ENCODE measurements at regions not wholly inside any gene's neighbourhood (a gene's known extent, or its start where the extent isn't known, plus 50 kb on each side); places are given as distances from the start of the nearest gene placed in this dataset.

- TF ChIP-seq CTCF (IDR thresholded peaks at IDR 0.05; ENCODE audit: borderline replicate concordance, extremely low read depth, insufficient read depth), result no peak
- Histone ChIP-seq H3K4me3 (ENCODE audit: low read length in 3 of 3) (no peak overlapping the region), H3K36me3 (ENCODE audit: control insufficient read depth in 2 of 3, insufficient read depth in 3 of 3, low read length in 3 of 3) (no peaks in the 10 kb centered on the region), H3K9ac (ENCODE audit: low read length in 3 of 3) (no peak overlapping the region), H3K4me1 (ENCODE audit: control insufficient read depth in 2 of 3, insufficient read depth in 2 of 3, low read depth in 1 of 3, low read length in 3 of 3) (no peaks in the 10 kb centered on the region), H3K27me3 (ENCODE audit: control insufficient read depth, insufficient read depth, low read length) (no peaks in the 10 kb centered on the region), H3K9me3 (ENCODE audit: control insufficient read depth in 2 of 3, insufficient read depth in 1 of 3, low read length in 3 of 3) (no peaks in the 10 kb centered on the region), H3K27ac (ENCODE audit: low read depth in 2 of 2, low read length in 2 of 2) (no peak overlapping the region)
- DNase-seq (no peak), FAIRE-seq (no peak)
- intact Hi-C loops (cut with DNase I), result no loop called here
Observed at GRCh38 chr10:29897999-29898716, 161.2 kb downstream of the JCAD start.

GRCh38 chr10:29897430-29897829 is 162.0 kb downstream of the JCAD start:
- Histone ChIP-seq H3K27ac (ENCODE audit: low read depth in 2 of 2, low read length in 2 of 2) (no peak overlapping the region), H3K4me1 (ENCODE audit: control insufficient read depth in 2 of 3, insufficient read depth in 2 of 3, low read depth in 1 of 3, low read length in 3 of 3) (no peaks in the 10 kb centered on the region), H3K9ac (ENCODE audit: low read length in 3 of 3) (no peak overlapping the region), H3K4me3 (ENCODE audit: low read length in 3 of 3) (no peak overlapping the region), H3K27me3 (ENCODE audit: control insufficient read depth, insufficient read depth, low read length) (no peaks in the 10 kb centered on the region), H3K9me3 (ENCODE audit: control insufficient read depth in 2 of 3, insufficient read depth in 1 of 3, low read length in 3 of 3) (no peaks in the 10 kb centered on the region), H3K36me3 (ENCODE audit: control insufficient read depth in 2 of 3, insufficient read depth in 3 of 3, low read length in 3 of 3) (no peaks in the 10 kb centered on the region)
- TF ChIP-seq CTCF (IDR thresholded peaks at IDR 0.05; ENCODE audit: borderline replicate concordance, extremely low read depth, insufficient read depth), result no peak
- no peak for FAIRE-seq
- DNase-seq, result no peak
- intact Hi-C loops (cut with DNase I), result no loop called here

GRCh38 chr10:29896053-29896452 is 163.3 kb downstream of the JCAD start:
- no peak for FAIRE-seq
- DNase-seq, result no peak
- H3K4me1 ChIP-seq (ENCODE audit: control insufficient read depth in 2 of 3, insufficient read depth in 2 of 3, low read depth in 1 of 3, low read length in 3 of 3), result no peaks in the 10 kb centered on the region
- H3K36me3 ChIP-seq (ENCODE audit: control insufficient read depth in 2 of 3, insufficient read depth in 3 of 3, low read length in 3 of 3), result no peaks in the 10 kb centered on the region
- intact Hi-C loops (cut with DNase I), result no loop called here
- H3K9me3 ChIP-seq (ENCODE audit: control insufficient read depth in 2 of 3, insufficient read depth in 1 of 3, low read length in 3 of 3), result no peaks in the 10 kb centered on the region
- TF ChIP-seq CTCF (IDR thresholded peaks at IDR 0.05; ENCODE audit: borderline replicate concordance, extremely low read depth, insufficient read depth), result no peak
- H3K4me3 ChIP-seq (ENCODE audit: low read length in 3 of 3), result no peak overlapping the region
- no peak overlapping the region for H3K9ac ChIP-seq (ENCODE audit: low read length in 3 of 3)
- peak overlapping the region; percentile 44 to 72 for H3K27ac ChIP-seq (ENCODE audit: low read depth in 2 of 2, low read length in 2 of 2)
- H3K27me3 ChIP-seq (ENCODE audit: control insufficient read depth, insufficient read depth, low read length), result no peaks in the 10 kb centered on the region

GRCh38 chr10:29895456-29895855 is 163.9 kb downstream of the JCAD start:
- Histone ChIP-seq H3K4me3 (ENCODE audit: low read length in 3 of 3) (no peak overlapping the region), H3K4me1 (ENCODE audit: control insufficient read depth in 2 of 3, insufficient read depth in 2 of 3, low read depth in 1 of 3, low read length in 3 of 3) (no peaks in the 10 kb centered on the region), H3K27ac (ENCODE audit: low read depth in 2 of 2, low read length in 2 of 2) (peak overlapping the region; percentile 36 to 80), H3K9ac (ENCODE audit: low read length in 3 of 3) (no peak overlapping the region), H3K27me3 (ENCODE audit: control insufficient read depth, insufficient read depth, low read length) (no peaks in the 10 kb centered on the region), H3K9me3 (ENCODE audit: control insufficient read depth in 2 of 3, insufficient read depth in 1 of 3, low read length in 3 of 3) (no peaks in the 10 kb centered on the region), H3K36me3 (ENCODE audit: control insufficient read depth in 2 of 3, insufficient read depth in 3 of 3, low read length in 3 of 3) (no peaks in the 10 kb centered on the region)
- FAIRE-seq (peak; percentile 60), DNase-seq (peak in 4 of 5 donors; percentile 37 to 94 (median 66))
- intact Hi-C loops (cut with DNase I), result no loop called here
- no peak for TF ChIP-seq CTCF (IDR thresholded peaks at IDR 0.05; ENCODE audit: borderline replicate concordance, extremely low read depth, insufficient read depth)

Data from kidney (tissue), 13 donors.